Right lobe of liver (tissue), 4 donors: ENCODE measurements at regions not wholly inside any gene's neighbourhood (a gene's known extent, or its start where the extent isn't known, plus 50 kb on each side); places are given as distances from the start of the nearest gene placed in this dataset.

Experiments used
- CTCF ChIP-seq, 4 donors: fragments of 200-600 bp in 3 of 4; fragments of 450-650 bp in 1 of 4; IDR thresholded peaks; one replicate each; pipeline versions ENCODE4 v1.5.1 to v1.8.0; 2016 to 2022; ENCODE audit warnings: antibody characterized with exemption in 4 of 4, mild to moderate bottlenecking in 2 of 4
- POLR2A ChIP-seq: fragments of 450-650 bp; IDR thresholded peaks from one replicate; pipeline ENCODE4 v1.6.1; 2017; ENCODE audit warnings: antibody characterized with exemption, mild to moderate bottlenecking
- donor health status: DM: no; HTN: no; CAD: no.
- donor health status: DM: no; HTN: no; CAD: no.
- donor health status: DM: no; HTN: yes; CAD: no.

DNA sequence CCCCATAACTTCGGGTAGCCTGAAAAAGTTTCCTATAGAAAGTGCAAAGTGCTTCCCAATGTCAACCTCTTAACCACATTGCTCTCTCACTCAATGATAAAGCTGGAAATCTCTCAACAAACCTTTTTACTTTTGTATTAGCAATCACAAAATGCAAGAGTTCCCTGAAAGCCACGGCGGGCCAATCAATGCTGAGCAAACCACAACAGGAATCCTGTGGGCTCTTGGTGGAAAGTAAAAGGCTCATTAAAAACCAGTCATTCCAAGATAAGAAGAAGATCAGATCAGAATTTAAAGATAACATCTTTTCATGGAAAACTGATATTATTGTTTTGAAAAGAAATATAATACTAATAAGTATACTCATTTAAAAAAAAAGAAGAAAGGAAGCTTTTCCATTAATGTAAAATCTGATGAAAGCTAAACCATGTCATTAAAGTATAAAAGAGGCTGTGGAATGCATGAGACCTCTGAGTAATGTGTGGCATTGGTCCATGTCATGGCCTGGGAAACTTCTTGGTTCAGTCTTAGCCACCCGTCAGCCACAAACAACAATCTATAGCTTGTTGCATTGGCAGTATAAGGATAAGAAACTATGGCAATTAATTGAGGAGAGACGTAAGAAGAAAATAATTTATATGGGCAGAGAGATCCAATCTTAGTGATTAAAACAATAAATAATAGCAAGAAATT, 1066.1 kb upstream of the SORCS1 start:
- TF ChIP-seq CTCF (IDR thresholded peaks at IDR 0.05) (no peak), POLR2A (no peak)
